NT2/D1 (cell line): ENCODE measurements at regions not wholly inside any gene's neighbourhood (a gene's known extent, or its start where the extent isn't known, plus 50 kb on each side); places are given as distances from the start of the nearest gene placed in this dataset.

Experiments used
- DNase-seq: peaks from one replicate; pipeline ENCODE4 v3.0.0-alpha.2; 2011; ENCODE audit warnings: low read depth, low spot score
- H3K27me3 ChIP-seq: 2 replicates; pipeline ENCODE4 v1.6.0; 2011; ENCODE audit warnings: mild to moderate bottlenecking; ENCODE audit not compliant: insufficient read length, insufficient read depth
- H3K36me3 ChIP-seq: 2 replicates; pipeline ENCODE4 v1.6.1; 2011; ENCODE audit warnings: mild to moderate bottlenecking, low read length, mixed read lengths; ENCODE audit not compliant: insufficient read depth, insufficient read length
- H3K4me1 ChIP-seq: 2 replicates; pipeline ENCODE4 v1.5.1; 2011; ENCODE audit not compliant: insufficient read depth, insufficient read length
- H3K4me3 ChIP-seq: 2 replicates; pipeline ENCODE4 v1.5.1; 2011; ENCODE audit warnings: low read depth; ENCODE audit not compliant: insufficient read length
- H3K9ac ChIP-seq: 2 replicates; pipeline ENCODE4 v1.6.0; 2011; ENCODE audit warnings: low read depth; ENCODE audit not compliant: insufficient read length
- H3K9me3 ChIP-seq: 2 replicates; pipeline ENCODE4 v1.5.1; 2011; ENCODE audit warnings: mild to moderate bottlenecking, low read length; ENCODE audit not compliant: insufficient read depth
- SUZ12 ChIP-seq: IDR thresholded peaks from 2 replicates; pipeline ENCODE4 v1.6.1; 2011; ENCODE audit not compliant: insufficient read length, insufficient read depth; ENCODE audit errors: extremely low read depth
- YY1 ChIP-seq: IDR thresholded peaks from 2 replicates; pipeline ENCODE4 v1.6.1; 2011; ENCODE audit not compliant: insufficient read length, insufficient read depth
- ZNF274 ChIP-seq: IDR thresholded peaks from 2 replicates; pipeline ENCODE4 v1.6.1; 2011; ENCODE audit warnings: mild to moderate bottlenecking, low read depth, low read length

- no peak for DNase-seq
- H3K9ac ChIP-seq: no peak overlapping the region
- H3K36me3 ChIP-seq: no peaks in the 10 kb centered on the region
- TF ChIP-seq SUZ12 (no peak), YY1 (no peak), ZNF274 (no peak)
- H3K4me3 ChIP-seq: no peak overlapping the region
- H3K27me3 ChIP-seq: no peaks in the 10 kb centered on the region
- no peaks in the 10 kb centered on the region for H3K9me3 ChIP-seq
- H3K4me1 ChIP-seq: peaks cover 2% of the 10 kb centered on the region
Observed at GRCh38 chr16:80323187-80323807, 217.5 kb upstream of the DYNLRB2 start.

GRCh38 chr16:80319181-80319580 lies 221.6 kb upstream of the DYNLRB2 start:
- H3K4me3 ChIP-seq: no peak overlapping the region
- no peaks in the 10 kb centered on the region for H3K27me3 ChIP-seq
- TF ChIP-seq YY1 (no peak), SUZ12 (no peak), ZNF274 (no peak)
- H3K9ac ChIP-seq: no peak overlapping the region
- no peak for DNase-seq
- H3K36me3 ChIP-seq: no peaks in the 10 kb centered on the region
- H3K9me3 ChIP-seq: no peaks in the 10 kb centered on the region
- peaks cover 2% of the 10 kb centered on the region for H3K4me1 ChIP-seq

DNA sequence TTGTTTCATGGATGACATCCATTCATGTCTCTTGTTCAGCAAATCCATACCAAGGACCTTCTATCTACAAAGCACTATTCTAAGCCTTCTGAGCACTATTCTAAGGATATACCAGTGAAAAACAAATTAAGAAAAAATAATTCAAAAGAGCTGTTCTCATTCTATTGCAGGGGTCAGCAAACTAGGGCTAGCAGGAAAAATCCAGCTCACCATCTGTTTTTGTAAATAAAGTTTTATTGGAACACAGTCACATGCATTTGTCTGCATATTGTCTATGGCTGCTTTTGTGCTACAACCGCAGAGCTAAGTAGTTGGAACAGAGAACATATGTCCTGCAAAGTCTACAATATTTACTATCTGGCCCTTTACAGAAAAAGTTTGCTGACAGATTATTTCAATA lies 222.7 kb upstream of the DYNLRB2 start:
- no peak overlapping the region for H3K4me3 ChIP-seq
- TF ChIP-seq SUZ12: no peak
- no peak for TF ChIP-seq ZNF274
- TF ChIP-seq YY1: no peak
- no peaks in the 10 kb centered on the region for H3K4me1 ChIP-seq
- H3K9me3 ChIP-seq: no peaks in the 10 kb centered on the region
- H3K27me3 ChIP-seq: no peaks in the 10 kb centered on the region
- H3K9ac ChIP-seq: no peak overlapping the region
- DNase-seq: no peak
- no peaks in the 10 kb centered on the region for H3K36me3 ChIP-seq

DNA sequence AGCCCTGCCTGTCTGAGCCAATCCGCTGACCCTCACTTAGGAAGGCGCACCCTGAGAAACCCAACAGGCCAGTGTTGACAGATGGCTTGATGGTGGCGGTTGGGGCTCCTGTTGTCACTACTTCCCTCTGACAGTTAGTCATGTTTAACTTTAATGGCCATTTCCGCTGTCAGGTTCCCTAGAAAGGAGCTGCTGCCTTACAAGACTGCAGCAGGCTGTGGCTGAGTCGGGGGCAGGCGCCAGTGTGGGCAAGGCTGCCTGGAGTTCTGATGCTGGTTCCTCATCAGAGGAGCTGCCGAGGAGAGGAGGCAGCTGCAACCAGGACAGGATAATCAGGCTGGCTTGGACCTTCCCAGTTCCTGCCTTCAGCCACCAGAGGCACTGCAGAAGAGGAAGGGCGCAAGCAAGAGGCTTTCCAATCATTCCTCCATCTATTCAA lies 223.2 kb upstream of the DYNLRB2 start:
- Histone ChIP-seq H3K9ac (no peak overlapping the region), H3K27me3 (no peaks in the 10 kb centered on the region), H3K4me1 (no peaks in the 10 kb centered on the region), H3K36me3 (no peaks in the 10 kb centered on the region), H3K4me3 (no peak overlapping the region), H3K9me3 (no peaks in the 10 kb centered on the region)
- DNase-seq: no peak
- TF ChIP-seq ZNF274 (no peak), YY1 (no peak), SUZ12 (no peak)

DNA sequence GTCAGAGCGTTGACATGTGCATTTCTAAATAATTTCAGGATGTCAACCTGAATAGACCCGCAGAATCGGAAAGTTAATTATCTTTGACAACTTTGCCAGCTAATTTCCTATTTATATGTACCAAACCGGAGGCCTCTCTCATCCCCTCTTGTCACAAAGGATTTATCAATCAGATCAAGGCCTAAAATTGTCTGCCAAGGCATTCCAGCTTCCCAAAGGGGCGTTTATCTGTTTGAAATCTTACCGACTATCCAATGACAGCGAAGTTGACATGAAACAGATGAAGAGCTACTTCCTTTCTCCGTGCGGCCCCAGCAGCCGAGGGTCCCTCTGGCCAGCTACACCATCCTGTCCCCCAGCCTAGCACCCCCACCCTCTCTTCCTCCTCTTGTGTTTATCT lies 223.7 kb upstream of the DYNLRB2 start:
- H3K36me3 ChIP-seq: no peaks in the 10 kb centered on the region
- DNase-seq: no peak
- no peaks in the 10 kb centered on the region for H3K27me3 ChIP-seq
- TF ChIP-seq SUZ12 (no peak), YY1 (no peak), ZNF274 (no peak)
- H3K4me3 ChIP-seq: no peak overlapping the region
- H3K9ac ChIP-seq: no peak overlapping the region
- H3K9me3 ChIP-seq: no peaks in the 10 kb centered on the region
- H3K4me1 ChIP-seq: no peaks in the 10 kb centered on the region

- no peaks in the 10 kb centered on the region for H3K9me3 ChIP-seq
- H3K9ac ChIP-seq: no peak overlapping the region
- DNase-seq: no peak
- no peaks in the 10 kb centered on the region for H3K27me3 ChIP-seq
- no peak overlapping the region for H3K4me3 ChIP-seq
- H3K4me1 ChIP-seq: no peaks in the 10 kb centered on the region
- no peaks in the 10 kb centered on the region for H3K36me3 ChIP-seq
- TF ChIP-seq ZNF274 (no peak), SUZ12 (no peak), YY1 (no peak)
Observed at GRCh38 chr16:80314042-80314441, 226.8 kb upstream of the DYNLRB2 start.

DNA sequence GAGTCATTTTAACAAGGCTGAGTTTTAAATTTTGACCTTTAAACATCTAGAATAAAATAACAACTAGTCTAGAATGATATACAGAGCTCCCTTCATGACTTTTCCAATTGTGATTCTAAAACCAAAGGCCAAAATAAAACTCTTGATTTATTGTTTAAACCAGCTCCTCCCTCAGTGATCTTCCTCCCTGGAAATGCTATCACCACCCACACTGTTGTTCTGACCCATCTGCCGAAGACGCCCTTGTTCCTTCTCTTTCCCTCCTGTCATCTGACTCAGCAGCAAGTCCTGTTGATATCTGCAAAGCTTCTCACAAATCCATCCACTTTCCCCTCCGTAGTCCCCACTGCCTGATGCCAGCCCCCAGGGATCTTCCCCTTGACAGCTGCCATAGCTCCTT lies 231.6 kb upstream of the DYNLRB2 start:
- Histone ChIP-seq H3K9ac (no peak overlapping the region), H3K9me3 (no peaks in the 10 kb centered on the region), H3K36me3 (no peaks in the 10 kb centered on the region), H3K4me1 (no peaks in the 10 kb centered on the region), H3K27me3 (no peaks in the 10 kb centered on the region), H3K4me3 (no peak overlapping the region)
- no peak for DNase-seq
- TF ChIP-seq SUZ12 (no peak), YY1 (no peak), ZNF274 (no peak)

GRCh38 chr16:80305410-80305809 lies 235.4 kb upstream of the DYNLRB2 start:
- no peaks in the 10 kb centered on the region for H3K36me3 ChIP-seq
- H3K9ac ChIP-seq: no peak overlapping the region
- no peak overlapping the region for H3K4me3 ChIP-seq
- TF ChIP-seq SUZ12: no peak
- TF ChIP-seq YY1: no peak
- no peak for TF ChIP-seq ZNF274
- no peak for DNase-seq
- no peaks in the 10 kb centered on the region for H3K4me1 ChIP-seq
- no peaks in the 10 kb centered on the region for H3K27me3 ChIP-seq
- H3K9me3 ChIP-seq: no peaks in the 10 kb centered on the region
